Heart left ventricle (tissue), 16 donors: ENCODE measurements at regions not wholly inside any gene's neighbourhood (a gene's known extent, or its start where the extent isn't known, plus 50 kb on each side); places are given as distances from the start of the nearest gene placed in this dataset.

Experiments used
- ATAC-seq, 4 donors: fragments of 200-7000 bp; cut with Tn5 transposase; one replicate each; pipeline ENCODE4 v1.9.1; 2020 to 2022; ENCODE audit warnings: moderate library complexity in 4 of 4, mild to moderate bottlenecking in 3 of 4, moderate number of reproducible peaks in 1 of 4
- DNase-seq, 5 donors: peaks; one replicate each; pipeline ENCODE4 v3.0.0-alpha.2; 2020
- H3K27ac ChIP-seq, 12 donors: fragments of 200-600 bp; sonication (generic) in 4 of 12; one replicate each; pipeline versions ENCODE4 v1.5.0 to v1.8.0; 2016 to 2022; ENCODE audit warnings: mild to moderate bottlenecking in 2 of 12
- H3K27me3 ChIP-seq, 9 donors: fragments of 200-600 bp; sonication (generic) in 2 of 9; one replicate each; pipeline versions ENCODE4 v1.5.1 to v1.8.0; 2016 to 2022; ENCODE audit warnings: mild to moderate bottlenecking in 3 of 9
- H3K36me3 ChIP-seq, 9 donors: fragments of 200-600 bp; sonication (generic) in 2 of 9; one replicate each; pipeline versions ENCODE4 v1.5.0 to v1.8.0; 2018 to 2022; ENCODE audit warnings: mild to moderate bottlenecking in 2 of 9
- H3K4me1 ChIP-seq, 12 donors: fragments of 200-600 bp; sonication (generic) in 4 of 12; one replicate each; pipeline versions ENCODE4 v1.5.0 to v1.8.0; 2016 to 2022; ENCODE audit warnings: mild to moderate bottlenecking in 3 of 12
- H3K4me3 ChIP-seq, 12 donors: fragments of 200-600 bp; sonication (generic) in 4 of 12; one replicate each; pipeline versions ENCODE4 v1.5.0 to v1.8.0; 2017 to 2022; ENCODE audit warnings: mild to moderate bottlenecking in 9 of 12, moderate library complexity in 4 of 12
- H3K9me3 ChIP-seq, 12 donors: fragments of 200-600 bp; sonication (generic) in 4 of 12; one replicate each; pipeline versions ENCODE4 v1.5.0 to v1.8.0; 2016 to 2022; ENCODE audit warnings: mild to moderate bottlenecking in 1 of 12
- POLR2A ChIP-seq, 2 donors: fragments of 450-650 bp; IDR thresholded peaks; one replicate each; pipeline ENCODE4 v1.6.1; 2017; ENCODE audit warnings: antibody characterized with exemption in 2 of 2, mild to moderate bottlenecking in 2 of 2, moderate library complexity in 2 of 2
- WGBS, 4 donors: extraction: QIAGEN DNeasy Blood & Tissue Kit in 2 of 4; methylation state at CpG; one replicate each; pipeline versions ENCODE4 v1.1.5 to v1.1.7; 2013 to 2018; 5-methylcytosine and 5-hydroxymethylcytosine counted together
- intact Hi-C, 10 donors: fragments of 100-400 bp; cut with DNase I; formaldehyde crosslinking; loops; one replicate each; pipeline versions ENCODE4 v1.11.1 to v1.14.2; 2022
- TF ChIP-seq, protein P1 (sequence below), 12 donors: fragments of 200-600 bp; sonication (generic) in 4 of 12; IDR thresholded peaks; one replicate each; pipeline versions ENCODE4 v1.5.0 to v1.8.0; 2018 to 2022; ENCODE audit warnings: antibody characterized with exemption in 12 of 12, mild to moderate bottlenecking in 5 of 12
- donor health status: ischemic (EF 13 %, LVEDD 7.1; RV severe dilation, severe dysfunction).
- donor health status: healthy with polysubstance abuse.
- donor health status: DM: no; HTN: yes; CAD: no.
- donor health status: DM: no; HTN: no; CAD: no.
- donor health status: ischemic (EF 25% LVEDD 6.9; RV normal size, moderate dysfunction).
- donor health status: ischemic (EF 25% LVEDD 5.7; RV mildly dilated, moderate dysfunction).
- donor health status: healthy.
- donor health status: DM: yes; HTN: yes; CAD: no.
- donor health status: ischemic (EF 35%, LVEDD 5.7; RV mildly dilated, moderate dysfunction).
- donor health status: nonischemic (EF 11% LVEDD 7.7; RV severe dilation, severe dysfunction).
- donor health status: DM: yes; HTN: yes; CAD: no.
- donor health status: PGD.
- donor health status: ischemic (EF 29% LVEDD 5.4; RV normal size, mild dysfunction).
- donor health status: nonischemic (EF 23%, LVEDD 6.1; RV moderate dilation, normal function).

DNA sequence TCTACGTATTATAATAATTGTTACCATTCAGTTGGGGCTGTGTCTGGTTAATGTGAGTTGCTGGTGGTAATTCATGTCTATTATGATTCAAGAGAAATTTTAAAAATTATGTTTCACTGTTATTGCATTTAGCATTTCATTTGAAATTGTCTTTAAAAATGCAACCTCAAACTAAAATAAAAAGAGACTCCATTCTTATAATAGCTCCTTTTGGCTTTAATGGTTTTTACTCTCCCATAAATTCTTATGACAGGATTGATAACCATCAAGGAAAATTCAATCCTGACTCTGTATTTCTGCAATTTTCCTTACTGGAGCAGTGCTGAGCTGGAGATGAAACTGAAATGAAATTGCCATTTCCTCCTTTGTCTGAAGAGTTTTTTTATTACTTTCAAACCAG lies 262.7 kb downstream of the REEP3 start:
- WGBS, 4 donors, result 92 to 99% (median 97%) methylated on average over 1 of the region's 1 CpG
- DNase-seq (no peak), ATAC-seq (no peak)
- Histone ChIP-seq H3K9me3 (no peaks in the 10 kb centered on the region), H3K4me1 (peaks cover 0 to 8% (median 0%) of the 10 kb centered on the region in 12 donors), H3K36me3 (no peaks in the 10 kb centered on the region), H3K27me3 (no peaks in the 10 kb centered on the region), H3K27ac (no peak overlapping the region), H3K4me3 (no peak overlapping the region)
- TF ChIP-seq, protein P1, sequence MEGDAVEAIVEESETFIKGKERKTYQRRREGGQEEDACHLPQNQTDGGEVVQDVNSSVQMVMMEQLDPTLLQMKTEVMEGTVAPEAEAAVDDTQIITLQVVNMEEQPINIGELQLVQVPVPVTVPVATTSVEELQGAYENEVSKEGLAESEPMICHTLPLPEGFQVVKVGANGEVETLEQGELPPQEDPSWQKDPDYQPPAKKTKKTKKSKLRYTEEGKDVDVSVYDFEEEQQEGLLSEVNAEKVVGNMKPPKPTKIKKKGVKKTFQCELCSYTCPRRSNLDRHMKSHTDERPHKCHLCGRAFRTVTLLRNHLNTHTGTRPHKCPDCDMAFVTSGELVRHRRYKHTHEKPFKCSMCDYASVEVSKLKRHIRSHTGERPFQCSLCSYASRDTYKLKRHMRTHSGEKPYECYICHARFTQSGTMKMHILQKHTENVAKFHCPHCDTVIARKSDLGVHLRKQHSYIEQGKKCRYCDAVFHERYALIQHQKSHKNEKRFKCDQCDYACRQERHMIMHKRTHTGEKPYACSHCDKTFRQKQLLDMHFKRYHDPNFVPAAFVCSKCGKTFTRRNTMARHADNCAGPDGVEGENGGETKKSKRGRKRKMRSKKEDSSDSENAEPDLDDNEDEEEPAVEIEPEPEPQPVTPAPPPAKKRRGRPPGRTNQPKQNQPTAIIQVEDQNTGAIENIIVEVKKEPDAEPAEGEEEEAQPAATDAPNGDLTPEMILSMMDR (IDR thresholded peaks at IDR 0.05), result no peak
- intact Hi-C loops, result no loop called here

DNA sequence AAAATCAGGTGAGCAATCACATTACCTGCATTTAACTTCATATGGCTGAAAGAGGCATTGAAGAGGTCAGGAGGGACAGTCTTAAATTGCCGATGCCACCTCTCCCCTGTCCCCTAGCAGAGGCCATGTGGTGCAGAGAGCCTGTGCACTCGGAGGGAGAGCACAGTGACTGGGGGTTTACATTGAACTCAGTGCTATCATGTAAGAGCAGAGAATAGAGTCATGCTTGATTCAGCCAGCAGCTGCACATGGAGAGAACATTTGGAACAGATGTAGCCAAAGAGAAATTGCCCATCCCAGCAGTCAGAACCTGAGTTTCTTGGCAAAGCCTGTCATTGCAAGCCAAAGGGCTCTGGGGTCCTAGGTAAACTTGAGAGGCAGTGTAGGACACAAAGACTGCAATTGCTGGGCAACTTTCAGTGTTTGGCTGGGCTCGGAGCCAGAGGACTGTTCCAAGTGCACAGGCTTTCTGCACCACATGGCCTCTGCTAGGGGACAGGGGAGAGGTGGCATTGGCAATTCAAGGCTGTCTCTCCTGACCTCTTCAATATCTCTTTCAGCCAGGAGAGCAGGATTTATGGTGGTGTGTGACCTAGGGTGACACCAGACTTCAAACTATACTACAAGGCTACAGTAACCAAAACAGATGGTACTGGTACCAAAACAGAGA lies 267.1 kb downstream of the REEP3 start:
- no peak overlapping the region for H3K4me3 ChIP-seq
- H3K27ac ChIP-seq, result no peak overlapping the region
- intact Hi-C loops, result no loop called here
- H3K36me3 ChIP-seq, result no peaks in the 10 kb centered on the region
- no peaks in the 10 kb centered on the region for H3K4me1 ChIP-seq
- DNase-seq (no peak), ATAC-seq (peak in 1 of 4 donors; percentile 44)
- H3K9me3 ChIP-seq, result peaks cover 0 to 5% (median 2%) of the 10 kb centered on the region in 12 donors
- WGBS, 4 donors, result 80 to 94% (median 87%) methylated on average over 3 of the region's 3 CpGs
- no peaks in the 10 kb centered on the region for H3K27me3 ChIP-seq
- TF ChIP-seq, protein P1 (IDR thresholded peaks at IDR 0.05), result no peak
- TF ChIP-seq POLR2A (IDR thresholded peaks at IDR 0.05), result no peak

DNA sequence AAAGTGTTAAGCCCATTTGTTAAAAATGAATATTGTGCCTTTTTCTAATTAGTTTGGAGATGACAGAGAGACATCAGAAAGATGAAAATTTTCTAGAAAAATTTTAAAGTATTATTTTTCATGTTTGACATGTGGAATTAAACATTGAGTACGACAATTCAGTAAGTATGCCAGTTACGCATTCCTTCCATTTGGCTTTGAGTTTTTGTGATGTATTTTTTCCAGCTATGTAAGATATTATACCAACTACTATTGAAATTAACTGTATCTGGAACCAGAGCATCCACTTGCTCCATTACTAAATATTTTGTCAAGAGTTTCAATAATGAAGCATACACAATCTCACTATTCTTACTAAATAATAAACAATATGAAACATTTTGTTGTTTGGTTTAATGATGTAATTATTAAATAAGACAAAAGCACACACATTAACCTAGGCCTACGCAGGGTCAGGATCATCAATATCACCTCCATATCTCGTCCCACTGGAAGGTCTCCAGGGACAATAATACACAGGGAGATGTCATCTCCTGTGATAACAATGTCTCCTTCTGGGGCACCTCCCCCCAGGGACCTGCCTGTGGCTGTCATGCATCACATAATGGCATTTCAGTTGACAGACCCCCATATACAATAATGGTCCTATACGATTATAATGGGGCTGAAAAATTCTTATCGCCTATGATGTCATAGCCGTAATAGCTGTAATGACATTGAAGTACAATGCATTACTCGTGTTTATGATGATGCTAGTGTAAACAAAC lies 274.1 kb downstream of the REEP3 start:
- H3K9me3 ChIP-seq, result peaks cover 0 to 8% (median 4%) of the 10 kb centered on the region in 12 donors
- no peaks in the 10 kb centered on the region for H3K27me3 ChIP-seq
- H3K4me3 ChIP-seq, result no peak overlapping the region
- peaks cover 0 to 18% (median 12%) of the 10 kb centered on the region in 12 donors for H3K4me1 ChIP-seq
- TF ChIP-seq, protein P1 (IDR thresholded peaks at IDR 0.05), result no peak
- TF ChIP-seq POLR2A (IDR thresholded peaks at IDR 0.05), result no peak
- ATAC-seq (no peak), DNase-seq (no peak)
- H3K27ac ChIP-seq, result no peak overlapping the region
- intact Hi-C loops, result no loop called here
- no peaks in the 10 kb centered on the region for H3K36me3 ChIP-seq
- WGBS, 4 donors, result 77 to 90% (median 86%) methylated on average over 8 of the region's 8 CpGs
